Caco-2 (cell line): ENCODE measurements at regions not wholly inside any gene's neighbourhood (a gene's known extent, or its start where the extent isn't known, plus 50 kb on each side); places are given as distances from the start of the nearest gene placed in this dataset.

Experiments used
- BruUV-seq: library from RNA; stranded (reverse); fragments of 400-500 nt; replicated peaks from 2 replicates; lab custom pipeline; 2021; lab: Mats Ljungman, UMichigan
- CTCF ChIA-PET: fragments of 300-600 bp; sonication (Branson Sonifier 250); formaldehyde crosslinking; loops from one replicate; lab custom pipeline; 2022; ENCODE audit warnings: antibody characterized with exemption; lab: Charles Lee
- POLR2A ChIA-PET: fragments of 300-600 bp; sonication (Branson Sonifier 250); formaldehyde crosslinking; loops from one replicate; lab custom pipeline; 2022; ENCODE audit warnings: antibody characterized with exemption; lab: Charles Lee
- DNase-seq, 2 experiments: peaks; one replicate each; pipeline versions ENCODE4 v3.0.0 to v3.0.0-alpha.2; 2020 to 2022
- H3K27me3 ChIP-seq: replicated peaks from 2 replicates; pipeline ENCODE4 v1.6.0; 2011; ENCODE audit warnings: low read length; ENCODE audit not compliant: control insufficient read depth, insufficient read depth
- H3K36me3 ChIP-seq: 2 replicates; pipeline ENCODE4 v1.5.1; 2011; ENCODE audit warnings: low read length; ENCODE audit not compliant: control insufficient read depth, insufficient read depth
- H3K4me1 ChIP-seq: fragments of 250-450 bp; sonication (Bioruptor Pico); 2 replicates; pipeline ENCODE4 v1.5.1; 2020; ENCODE audit warnings: mild to moderate bottlenecking
- H3K4me3 ChIP-seq: 2 replicates; pipeline ENCODE4 v1.5.1; 2011; ENCODE audit warnings: low read depth, mild to moderate bottlenecking, control low read depth, low read length
- H3K9me3 ChIP-seq: fragments of 250-450 bp; sonication (Bioruptor Pico); 2 replicates; pipeline ENCODE4 v1.5.1; 2020; ENCODE audit warnings: mild to moderate bottlenecking, moderate library complexity
- H3K27ac Mint-ChIP-seq: one replicate; pipeline ENCODE4 v1.8.0; 2022; ENCODE audit warnings: mixed read lengths; ENCODE audit not compliant: unreplicated experiment
- H3K27me3 Mint-ChIP-seq: one replicate; pipeline ENCODE4 v1.8.0; 2022; ENCODE audit warnings: mixed read lengths; ENCODE audit not compliant: insufficient read depth, unreplicated experiment
- H3K36me3 Mint-ChIP-seq: one replicate; pipeline ENCODE4 v1.8.0; 2022; ENCODE audit warnings: mild to moderate bottlenecking, mixed read lengths; ENCODE audit not compliant: insufficient read depth, unreplicated experiment
- H3K4me1 Mint-ChIP-seq: one replicate; pipeline ENCODE4 v1.8.0; 2022; ENCODE audit warnings: low read depth, mixed read lengths; ENCODE audit not compliant: unreplicated experiment
- H3K4me3 Mint-ChIP-seq: one replicate; pipeline ENCODE4 v1.8.0; 2022; ENCODE audit warnings: mild to moderate bottlenecking, moderate library complexity, mixed read lengths; ENCODE audit not compliant: unreplicated experiment
- H3K9me3 Mint-ChIP-seq: one replicate; pipeline ENCODE4 v1.8.0; 2022; ENCODE audit warnings: mixed read lengths; ENCODE audit not compliant: unreplicated experiment
- CTCF ChIP-seq, 2 experiments: fragments of 200-600 bp in 1 of 2; IDR thresholded peaks; 1 replicate in 1 of 2; 2 replicates in 1 of 2; pipeline versions ENCODE4 v1.5.1 to v1.8.0; 2011 to 2022; ENCODE audit warnings: antibody characterized with exemption in 1 of 2, control low read depth in 1 of 2, inconsistent platforms in 1 of 2, low read depth in 1 of 2, low read length in 1 of 2, mild to moderate bottlenecking in 1 of 2, moderate library complexity in 1 of 2; ENCODE audit not compliant: insufficient read depth in 1 of 2, severe bottlenecking in 1 of 2, unreplicated experiment in 1 of 2
- intact Hi-C: fragments of 100-400 bp; cut with micrococcal nuclease; formaldehyde crosslinking; loops from one replicate; pipeline ENCODE4 v1.10.0; 2022; ENCODE audit not compliant: unreplicated experiment

- Histone ChIP-seq H3K4me1 (no peaks in the 10 kb centered on the region), H3K4me3 (no peak overlapping the region), H3K36me3 (no peaks in the 10 kb centered on the region), H3K9me3 (no peaks in the 10 kb centered on the region), H3K27me3 (no peaks in the 10 kb centered on the region)
- Mint-ChIP-seq H3K27me3 (no peaks in the 10 kb centered on the region), H3K27ac (no peak overlapping the region), H3K4me1 (no peaks in the 10 kb centered on the region), H3K4me3 (no peak overlapping the region), H3K36me3 (no peaks in the 10 kb centered on the region), H3K9me3 (no peaks in the 10 kb centered on the region)
- no TSS peak for BruUV-seq
- POLR2A ChIA-PET, result no interaction called here
- no peak for DNase-seq
- TF ChIP-seq CTCF (IDR thresholded peaks at IDR 0.05; ENCODE audit: insufficient read depth in 1 of 2, low read depth in 1 of 2, low read length in 1 of 2, severe bottlenecking in 1 of 2, unreplicated experiment in 1 of 2), result no peak
- intact Hi-C loops, result no loop called here
- CTCF ChIA-PET, result no interaction called here
These were observed 138.3 kb downstream of the PTGER3 start for GRCh38 chr1:70909262-70909822.

- no peaks in the 10 kb centered on the region for H3K27me3 Mint-ChIP-seq
- no peaks in the 10 kb centered on the region for H3K4me1 Mint-ChIP-seq
- DNase-seq, result no peak
- intact Hi-C loops, result no loop called here
- no peaks in the 10 kb centered on the region for H3K9me3 Mint-ChIP-seq
- no TSS peak for BruUV-seq
- Histone ChIP-seq H3K4me1 (no peaks in the 10 kb centered on the region), H3K36me3 (no peaks in the 10 kb centered on the region), H3K4me3 (no peak overlapping the region), H3K27me3 (no peaks in the 10 kb centered on the region), H3K9me3 (no peaks in the 10 kb centered on the region)
- no peaks in the 10 kb centered on the region for H3K36me3 Mint-ChIP-seq
- TF ChIP-seq CTCF (IDR thresholded peaks at IDR 0.05; ENCODE audit: insufficient read depth in 1 of 2, low read depth in 1 of 2, low read length in 1 of 2, severe bottlenecking in 1 of 2, unreplicated experiment in 1 of 2), result no peak
- CTCF ChIA-PET, result no interaction called here
- no peak overlapping the region for H3K4me3 Mint-ChIP-seq
- H3K27ac Mint-ChIP-seq, result no peak overlapping the region
- POLR2A ChIA-PET, result no interaction called here
These were observed 137.6 kb downstream of the PTGER3 start for GRCh38 chr1:70910013-70910412.

- H3K27me3 ChIP-seq, result no peaks in the 10 kb centered on the region
- no peaks in the 10 kb centered on the region for H3K9me3 ChIP-seq
- Mint-ChIP-seq H3K27ac (no peak overlapping the region), H3K4me1 (no peaks in the 10 kb centered on the region), H3K36me3 (no peaks in the 10 kb centered on the region), H3K9me3 (no peaks in the 10 kb centered on the region), H3K27me3 (no peaks in the 10 kb centered on the region), H3K4me3 (no peak overlapping the region)
- BruUV-seq, result no TSS peak
- H3K4me1 ChIP-seq, result no peaks in the 10 kb centered on the region
- no peaks in the 10 kb centered on the region for H3K36me3 ChIP-seq
- DNase-seq, result no peak
- intact Hi-C loops, result no loop called here
- ChIA-PET CTCF (no interaction called here), POLR2A (no interaction called here)
- H3K4me3 ChIP-seq, result no peak overlapping the region
- no peak for TF ChIP-seq CTCF (IDR thresholded peaks at IDR 0.05; ENCODE audit: insufficient read depth in 1 of 2, low read depth in 1 of 2, low read length in 1 of 2, severe bottlenecking in 1 of 2, unreplicated experiment in 1 of 2)
These were observed 135.8 kb downstream of the PTGER3 start for GRCh38 chr1:70911861-70912260.
